Medulla oblongata (tissue), 1 donor: ENCODE measurements at regions not wholly inside any gene's neighbourhood (a gene's known extent, or its start where the extent isn't known, plus 50 kb on each side); places are given as distances from the start of the nearest gene placed in this dataset.
"Not testable (repeated sequence)": the region's sequence is repeated elsewhere in the genome, so short reads cannot be mapped to it uniquely, and the experiment has no call there.

Experiments used
- DNase-seq: peaks from one replicate; pipeline ENCODE4 v3.0.0-alpha.2; 2015; ENCODE audit errors: extremely low spot score

- DNase-seq, result no peak
Measured at GRCh38 chr12:113726254-113726819, 239.8 kb downstream of the RBM19 start.

- DNase-seq, result no peak
Measured at GRCh38 chr12:113725557-113725876, 240.6 kb downstream of the RBM19 start.

DNA sequence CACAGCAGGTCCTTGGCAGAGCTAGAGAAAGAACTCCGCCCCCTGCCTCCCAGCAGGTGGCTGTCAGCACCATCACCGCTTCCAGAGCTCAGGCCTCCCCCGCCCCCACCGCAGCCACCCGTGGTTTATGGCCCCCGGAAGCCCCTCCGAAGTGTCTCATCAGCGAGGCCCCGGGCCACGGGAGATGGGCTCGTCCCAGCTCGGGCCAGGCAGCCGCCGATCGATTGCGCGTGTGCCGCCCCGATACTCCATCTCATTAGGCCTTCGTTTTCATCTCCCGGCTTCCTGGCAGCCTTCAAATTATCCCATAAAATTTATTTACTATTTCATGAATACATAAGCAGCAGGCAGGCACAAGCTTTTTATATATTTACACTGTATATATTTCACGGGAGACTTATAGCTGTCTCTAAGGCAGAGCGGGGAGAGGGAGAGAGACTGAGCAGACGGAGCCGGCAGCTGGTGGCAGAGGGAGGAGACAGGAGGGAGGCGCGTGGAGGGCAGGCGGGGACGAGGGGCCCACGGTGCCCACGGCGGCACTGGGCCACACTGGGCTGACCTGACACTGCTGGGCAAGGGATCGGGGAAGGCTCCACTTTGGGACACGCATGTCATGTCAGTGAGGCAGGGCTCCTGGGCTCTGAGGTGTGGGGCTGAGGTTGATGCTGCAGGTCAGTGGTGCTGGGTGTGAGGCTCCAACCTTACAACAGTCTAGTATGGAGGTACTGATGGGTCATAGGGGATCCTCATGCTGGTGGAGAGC lies 241.2 kb downstream of the RBM19 start:
- no peak for DNase-seq

- DNase-seq, result no peak
Measured at GRCh38 chr12:113723631-113724030, 242.5 kb downstream of the RBM19 start.

DNA sequence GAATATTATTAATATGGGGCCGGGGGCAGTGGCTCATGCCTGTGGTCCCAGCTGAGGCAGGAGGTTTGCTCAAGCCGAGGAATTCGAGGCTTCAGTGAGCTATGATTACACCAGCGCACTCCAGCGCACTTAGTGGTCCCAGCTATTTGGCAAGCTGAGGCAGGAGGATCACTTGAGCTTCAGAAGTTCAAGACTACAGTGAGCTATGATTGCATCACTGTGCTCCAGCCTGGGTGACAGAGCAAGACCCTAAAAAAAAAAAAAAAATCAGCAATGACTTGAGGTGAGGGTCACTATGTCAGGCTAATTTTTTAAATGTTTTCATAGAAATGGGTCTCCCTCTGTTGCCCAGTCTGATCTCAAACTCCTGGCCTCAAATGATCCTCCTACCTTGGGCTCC lies 243.4 kb downstream of the RBM19 start:
- no peak for DNase-seq

DNA sequence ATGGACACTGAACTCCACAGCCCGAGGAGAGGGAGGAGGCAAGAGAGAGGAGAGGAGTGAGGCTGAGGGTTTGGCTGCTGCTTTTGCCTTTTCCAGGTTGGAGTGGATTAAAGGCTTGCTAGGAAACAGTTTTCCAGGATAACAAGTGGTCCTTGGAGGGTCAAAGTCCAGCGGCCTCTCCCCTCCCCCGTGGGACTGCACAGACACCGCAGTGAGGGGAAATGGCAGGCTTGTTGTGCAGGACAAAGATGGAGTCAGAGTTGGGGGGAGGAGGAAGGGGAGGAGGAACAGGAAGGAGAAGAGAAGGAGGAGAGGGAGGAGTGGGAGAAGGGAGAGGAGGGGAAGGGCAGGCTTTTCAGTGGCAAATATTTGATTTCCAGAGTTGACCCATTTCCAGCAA lies 245.5 kb downstream of the RBM19 start:
- DNase-seq, result no peak

GRCh38 chr12:113719911-113720591 lies 246.1 kb downstream of the RBM19 start:
- DNase-seq, result no peak

- DNase-seq, result no peak
Measured at GRCh38 chr12:113713156-113713555, 241.5 kb upstream of the LHX5 start.

GRCh38 chr12:113712481-113712880 lies 240.8 kb upstream of the LHX5 start:
- DNase-seq, result no peak

DNA sequence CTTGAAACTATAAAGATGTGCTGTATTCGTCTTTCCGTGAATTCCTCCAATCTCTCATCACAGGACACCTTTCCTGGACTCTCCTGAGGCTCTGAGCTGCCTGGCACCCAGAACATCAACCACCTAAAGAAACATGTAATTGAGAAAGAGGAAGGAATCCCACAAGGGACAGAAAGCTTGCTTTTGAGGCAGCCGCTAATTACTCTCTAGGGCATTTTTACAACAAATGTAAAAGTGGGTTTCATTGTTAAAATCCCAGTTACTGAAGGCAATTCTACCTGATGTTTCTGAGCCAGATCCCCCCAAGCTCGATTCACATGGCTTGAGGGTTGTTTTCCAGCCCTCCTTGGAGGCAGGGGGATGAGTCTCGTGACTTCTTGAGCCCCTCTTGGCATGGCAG lies 238.5 kb upstream of the LHX5 start:
- DNase-seq, result no peak

- DNase-seq, result no peak
Measured at GRCh38 chr12:113709456-113709855, 237.8 kb upstream of the LHX5 start.

GRCh38 chr12:113702836-113703235 lies 231.2 kb upstream of the LHX5 start:
- DNase-seq, result no peak

- DNase-seq, result no peak
Measured at GRCh38 chr12:113702276-113702675, 230.6 kb upstream of the LHX5 start.

- no peak for DNase-seq
Measured at GRCh38 chr12:113700943-113701342, 229.3 kb upstream of the LHX5 start.

- not testable (repeated sequence) for DNase-seq
Measured at GRCh38 chr12:113699984-113700383, 228.3 kb upstream of the LHX5 start.

- no peak for DNase-seq
Measured at GRCh38 chr12:113698510-113698858, 226.8 kb upstream of the LHX5 start.

GRCh38 chr12:113697651-113698509 lies 226.2 kb upstream of the LHX5 start:
- no peak for DNase-seq

GRCh38 chr12:113697104-113697503 lies 225.4 kb upstream of the LHX5 start:
- DNase-seq, result no peak

GRCh38 chr12:113693693-113694092 lies 222.0 kb upstream of the LHX5 start:
- no peak for DNase-seq

DNA sequence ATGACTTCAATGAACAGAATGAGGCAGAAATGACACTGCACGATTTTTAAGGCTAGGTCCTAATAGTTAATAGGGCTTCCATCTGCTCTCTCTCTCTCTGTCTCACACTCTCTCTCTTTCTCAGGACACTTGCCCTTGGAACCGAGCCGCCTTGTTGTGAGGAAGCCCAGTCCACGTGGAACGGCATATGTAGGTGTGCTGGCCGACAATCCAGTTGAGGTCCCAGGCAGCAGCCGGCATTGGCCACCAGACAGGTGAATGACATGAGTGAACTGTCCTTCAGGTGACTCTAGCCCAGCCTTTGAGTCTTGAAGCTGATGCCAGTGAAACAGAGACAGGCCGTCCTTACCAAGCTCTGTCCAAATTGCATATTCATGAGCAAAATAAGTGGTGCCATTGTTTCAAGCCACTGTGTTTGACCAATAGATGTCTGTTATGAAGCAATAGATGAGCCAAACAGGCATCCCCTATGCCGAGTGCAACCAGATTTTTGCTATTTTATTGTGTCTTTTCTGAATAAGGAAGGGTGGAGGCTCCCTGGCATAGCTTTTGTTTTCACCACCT lies 217.5 kb upstream of the LHX5 start:
- DNase-seq, result peak; percentile 63

- DNase-seq, result no peak
Measured at GRCh38 chr12:113688313-113688712, 216.6 kb upstream of the LHX5 start.
